Endothelial cell of umbilical vein (primary cell): ENCODE measurements at regions not wholly inside any gene's neighbourhood (a gene's known extent, or its start where the extent isn't known, plus 50 kb on each side); places are given as distances from the start of the nearest gene placed in this dataset.

Experiments used
- BruUV-seq: library from RNA; stranded (reverse); fragments of 400-500 nt; replicated peaks from 2 replicates; lab custom pipeline; 2021; lab: Mats Ljungman, UMichigan
- CTCF ChIA-PET: fragments of 300-600, 350-600 bp; sonication (Branson Sonifier 250); formaldehyde crosslinking; loops from one replicate; lab custom pipeline; 2021; ENCODE audit warnings: antibody characterized with exemption, inconsistent platforms; lab: Charles Lee
- POLR2A ChIA-PET: fragments of 300-600, 350-600 bp; sonication (Branson Sonifier 250); formaldehyde crosslinking; loops from one replicate; lab custom pipeline; 2021; ENCODE audit warnings: antibody characterized with exemption, inconsistent platforms; lab: Charles Lee
- DNase-seq: peaks from one replicate; pipeline ENCODE4 v3.0.0-alpha.2; 2011; ENCODE audit warnings: low read depth, low spot score
- FAIRE-seq: peaks from 2 replicates; lab custom pipeline; 2011; peaks lifted over from hg19 to GRCh38; lab: Jason Lieb, UNC
- H2AFZ ChIP-seq: 2 replicates; pipeline ENCODE4 v1.6.0; 2012; ENCODE audit warnings: low read depth, low read length, control low read depth, inconsistent platforms
- H3K27ac ChIP-seq: 2 replicates; pipeline ENCODE4 v1.5.1; 2011; ENCODE audit warnings: low read depth, mild to moderate bottlenecking, control low read depth, low read length, moderate library complexity; ENCODE audit not compliant: insufficient read depth
- H3K27me3 ChIP-seq, 2 experiments: 2 replicates each; pipeline versions ENCODE4 v1.6.0 to v1.6.1; 2011; ENCODE audit warnings: low read length in 2 of 2, mixed read lengths in 1 of 2; ENCODE audit not compliant: control insufficient read depth in 2 of 2, insufficient read depth in 2 of 2
- H3K36me3 ChIP-seq, 2 experiments: 2 replicates in 1 of 2; 3 replicates in 1 of 2; pipeline ENCODE4 v1.5.1; 2011; ENCODE audit warnings: low read length in 2 of 2, mild to moderate bottlenecking in 1 of 2, moderate library complexity in 1 of 2; ENCODE audit not compliant: control insufficient read depth in 2 of 2, insufficient read depth in 2 of 2; ENCODE audit errors: extremely low read depth in 1 of 2
- H3K4me1 ChIP-seq: 3 replicates; pipeline ENCODE4 v1.5.1; 2011; ENCODE audit warnings: mild to moderate bottlenecking, low read length; ENCODE audit not compliant: control insufficient read depth, insufficient read depth; ENCODE audit errors: extremely low read depth
- H3K4me2 ChIP-seq: 2 replicates; pipeline ENCODE4 v1.6.1; 2011; ENCODE audit warnings: low read length, control low read depth, mixed read lengths; ENCODE audit not compliant: insufficient read depth
- H3K4me3 ChIP-seq, 3 experiments: fragments of 200-600 bp in 1 of 3; sonication (generic), shearing (Covaris generic) in 1 of 3; replicated peaks in 1 of 3; 2 replicates each; pipeline ENCODE4 v1.5.1; 2011 to 2016; ENCODE audit warnings: control low read depth in 3 of 3, low read length in 3 of 3, mild to moderate bottlenecking in 2 of 3, inconsistent platforms in 1 of 3, low read depth in 1 of 3, moderate library complexity in 1 of 3; ENCODE audit not compliant: insufficient read depth in 1 of 3
- H3K79me2 ChIP-seq: 2 replicates; pipeline ENCODE4 v1.6.0; 2012; ENCODE audit warnings: low read length, inconsistent platforms; ENCODE audit not compliant: control insufficient read depth, insufficient read depth
- H3K9ac ChIP-seq: replicated peaks from 2 replicates; pipeline ENCODE3; 2011; ENCODE audit warnings: low read length, control low read depth; ENCODE audit not compliant: insufficient read depth; ENCODE audit errors: extremely low read depth
- H3K9me1 ChIP-seq: replicated peaks from 3 replicates; pipeline ENCODE4 v1.6.0; 2011; ENCODE audit warnings: mild to moderate bottlenecking, low read length; ENCODE audit not compliant: control insufficient read depth, insufficient read depth; ENCODE audit errors: extremely low read depth
- H3K9me3 ChIP-seq: replicated peaks from 2 replicates; pipeline ENCODE4 v1.5.1; 2012; ENCODE audit warnings: low read length, inconsistent platforms; ENCODE audit not compliant: control insufficient read depth, insufficient read depth
- H4K20me1 ChIP-seq: replicated peaks from 2 replicates; pipeline ENCODE3; 2011; ENCODE audit warnings: mild to moderate bottlenecking, low read length; ENCODE audit not compliant: control insufficient read depth, insufficient read depth; ENCODE audit errors: extremely low read depth
- EZH2 ChIP-seq: IDR thresholded peaks from 2 replicates; pipeline ENCODE4 v1.6.1; 2012; ENCODE audit warnings: borderline replicate concordance, low read depth, mild to moderate bottlenecking, moderate library complexity, low read length, inconsistent platforms; ENCODE audit not compliant: severe bottlenecking
- FOS ChIP-seq: IDR thresholded peaks from 2 replicates; pipeline ENCODE4 v1.6.1; 2011; ENCODE audit warnings: mild to moderate bottlenecking, low read length, moderate library complexity, borderline replicate concordance; ENCODE audit not compliant: insufficient read depth
- GATA2 ChIP-seq: IDR thresholded peaks from 2 replicates; pipeline ENCODE4 v1.7.0; 2011; ENCODE audit warnings: low read depth, mild to moderate bottlenecking, moderate library complexity, mixed read lengths, low read length; ENCODE audit not compliant: insufficient read length, insufficient read depth
- JUN ChIP-seq: IDR thresholded peaks from 2 replicates; pipeline ENCODE4 v1.6.1; 2011; ENCODE audit warnings: borderline replicate concordance, low read depth; ENCODE audit not compliant: insufficient read length, insufficient read depth
- MYC ChIP-seq: IDR thresholded peaks from one replicate; pipeline ENCODE4 v1.6.1; 2011; ENCODE audit warnings: mild to moderate bottlenecking, low read depth, low read length
- POLR2A ChIP-seq: IDR thresholded peaks from 2 replicates; pipeline ENCODE4 v1.6.1; 2012; ENCODE audit warnings: low read depth, mild to moderate bottlenecking, control low read depth, low read length
- POLR2AphosphoS5 ChIP-seq: IDR thresholded peaks from 2 replicates; pipeline ENCODE4 v1.6.1; 2012; ENCODE audit warnings: low read depth, mild to moderate bottlenecking, control low read depth, low read length, moderate library complexity; ENCODE audit not compliant: insufficient read depth
- dilution Hi-C: fragments of 300-500 bp; cut with MboI; formaldehyde crosslinking; loops from one replicate; pipeline ENCODE4 v1.15.0; 2019; ENCODE audit warnings: low sequenced_read_pairs; ENCODE audit not compliant: extremely low pct_ligation_motif_present
- intact Hi-C: fragments of 100-400 bp; cut with micrococcal nuclease; formaldehyde crosslinking; loops from one replicate; pipeline ENCODE4 v1.10.0; 2022
- TF ChIP-seq, protein P1 (sequence below), 2 donors: IDR thresholded peaks; 1 replicate in 1 of 2; 2 replicates in 1 of 2; pipeline ENCODE4 v1.5.1; 2011; ENCODE audit warnings: low read length in 2 of 2, mild to moderate bottlenecking in 2 of 2, moderate library complexity in 2 of 2, control low read depth in 1 of 2, inconsistent platforms in 1 of 2, low read depth in 1 of 2; ENCODE audit not compliant: insufficient read depth in 1 of 2; ENCODE audit errors: extremely low read depth in 1 of 2
- TF ChIP-seq, protein P2 (sequence below): IDR thresholded peaks from 2 replicates; pipeline ENCODE4 v1.6.1; 2011; ENCODE audit not compliant: insufficient read depth, insufficient read length

- H3K9me3 ChIP-seq = no peaks in the 10 kb centered on the region
- H3K4me3 ChIP-seq = no peak overlapping the region
- intact Hi-C loops = no loop called here
- DNase-seq = no peak
- dilution Hi-C loops = no loop called here
- H3K9me1 ChIP-seq = no peaks in the 10 kb centered on the region
- POLR2A ChIA-PET = no interaction called here
- H3K9ac ChIP-seq = no peak overlapping the region
- H4K20me1 ChIP-seq = no peaks in the 10 kb centered on the region
- H3K79me2 ChIP-seq = no peaks in the 10 kb centered on the region
- BruUV-seq = no TSS peak
- no peak overlapping the region for H3K27ac ChIP-seq
- no peaks in the 10 kb centered on the region for H3K36me3 ChIP-seq
- no peak overlapping the region for H2AFZ ChIP-seq
- H3K4me1 ChIP-seq = no peaks in the 10 kb centered on the region
- no peak overlapping the region for H3K4me2 ChIP-seq
- no peak for FAIRE-seq
- TF ChIP-seq POLR2AphosphoS5 (no peak), GATA2 (no peak), POLR2A (no peak), JUN (no peak), EZH2 (no peak), FOS (no peak), MYC (no peak)
- TF ChIP-seq, protein P1, sequence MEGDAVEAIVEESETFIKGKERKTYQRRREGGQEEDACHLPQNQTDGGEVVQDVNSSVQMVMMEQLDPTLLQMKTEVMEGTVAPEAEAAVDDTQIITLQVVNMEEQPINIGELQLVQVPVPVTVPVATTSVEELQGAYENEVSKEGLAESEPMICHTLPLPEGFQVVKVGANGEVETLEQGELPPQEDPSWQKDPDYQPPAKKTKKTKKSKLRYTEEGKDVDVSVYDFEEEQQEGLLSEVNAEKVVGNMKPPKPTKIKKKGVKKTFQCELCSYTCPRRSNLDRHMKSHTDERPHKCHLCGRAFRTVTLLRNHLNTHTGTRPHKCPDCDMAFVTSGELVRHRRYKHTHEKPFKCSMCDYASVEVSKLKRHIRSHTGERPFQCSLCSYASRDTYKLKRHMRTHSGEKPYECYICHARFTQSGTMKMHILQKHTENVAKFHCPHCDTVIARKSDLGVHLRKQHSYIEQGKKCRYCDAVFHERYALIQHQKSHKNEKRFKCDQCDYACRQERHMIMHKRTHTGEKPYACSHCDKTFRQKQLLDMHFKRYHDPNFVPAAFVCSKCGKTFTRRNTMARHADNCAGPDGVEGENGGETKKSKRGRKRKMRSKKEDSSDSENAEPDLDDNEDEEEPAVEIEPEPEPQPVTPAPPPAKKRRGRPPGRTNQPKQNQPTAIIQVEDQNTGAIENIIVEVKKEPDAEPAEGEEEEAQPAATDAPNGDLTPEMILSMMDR (IDR thresholded peaks at IDR 0.05; ENCODE audit: extremely low read depth in 1 of 2, insufficient read depth in 1 of 2, low read depth in 1 of 2, low read length in 2 of 2) = no peak
- TF ChIP-seq, protein P2, sequence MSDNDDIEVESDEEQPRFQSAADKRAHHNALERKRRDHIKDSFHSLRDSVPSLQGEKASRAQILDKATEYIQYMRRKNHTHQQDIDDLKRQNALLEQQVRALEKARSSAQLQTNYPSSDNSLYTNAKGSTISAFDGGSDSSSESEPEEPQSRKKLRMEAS = no peak
- CTCF ChIA-PET = interaction anchor here (1.0 to 3.9 kb wide), 2 partner anchors 10 to 13 kb away, joined by 3 to 18 read pairs; no protein-coding TSS in a partner anchor
- H3K27me3 ChIP-seq = no peaks in the 10 kb centered on the region
Observed at GRCh38 chr3:147130461-147130860, 275.9 kb downstream of the ZIC4 start.
